GM06990 (cell line): ENCODE measurements at regions not wholly inside any gene's neighbourhood (a gene's known extent, or its start where the extent isn't known, plus 50 kb on each side); places are given as distances from the start of the nearest gene placed in this dataset.

Source experiments
- DNase-seq: peaks from one replicate; pipeline ENCODE4 v3.0.0-alpha.2; 2011; ENCODE audit not compliant: insufficient read length; ENCODE audit errors: extremely low read depth
- H3K27me3 ChIP-seq: replicated peaks from 2 replicates; pipeline ENCODE4 v1.6.0; 2011; ENCODE audit warnings: low read length; ENCODE audit not compliant: control insufficient read depth, insufficient read depth
- H3K36me3 ChIP-seq: 2 replicates; pipeline ENCODE4 v1.5.1; 2011; ENCODE audit warnings: low read length; ENCODE audit not compliant: control insufficient read depth, insufficient read depth
- H3K4me3 ChIP-seq: replicated peaks from 2 replicates; pipeline ENCODE4 v1.5.1; 2011; ENCODE audit warnings: low read depth, mild to moderate bottlenecking, control low read depth, low read length
- CTCF ChIP-seq: IDR thresholded peaks from 2 replicates; pipeline ENCODE4 v1.5.1; 2011; ENCODE audit warnings: low read length, control low read depth, mild to moderate bottlenecking, inconsistent platforms; ENCODE audit not compliant: insufficient read depth, poor library complexity, severe bottlenecking

DNA sequence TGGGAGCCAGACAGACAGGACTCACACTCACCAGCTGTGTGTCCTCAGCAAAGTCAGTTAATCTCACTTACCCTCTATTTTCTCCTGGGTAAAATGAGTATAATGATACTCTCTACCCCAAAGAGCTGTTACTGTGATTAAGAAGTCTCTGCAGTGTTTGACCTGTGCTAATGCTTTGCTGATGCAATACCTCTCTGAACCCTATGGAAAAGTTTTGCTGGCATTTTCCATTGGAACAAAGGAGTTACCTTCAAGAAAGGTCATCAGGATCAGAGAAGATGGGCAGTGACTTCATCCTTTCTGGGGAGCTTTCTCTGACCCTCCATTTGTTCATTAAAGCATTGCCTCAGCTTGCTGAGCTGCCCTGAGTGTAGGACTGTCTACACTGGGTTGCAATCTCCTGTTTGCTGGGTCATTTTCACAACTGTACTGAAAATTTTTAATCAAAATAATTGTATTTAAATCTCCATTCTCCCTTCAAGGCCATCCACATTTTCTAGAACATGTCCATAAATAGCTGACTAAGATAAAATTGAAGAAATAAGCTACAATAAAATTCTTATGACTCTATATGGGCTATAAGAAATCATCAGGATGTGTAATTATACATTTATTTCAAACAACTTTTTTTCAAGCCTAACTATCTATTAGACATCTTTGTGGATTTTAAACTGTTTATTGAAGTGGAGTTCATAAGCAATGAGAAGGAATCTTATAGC, 272.8 kb upstream of the CPEB2 start:
- no peaks in the 10 kb centered on the region for H3K27me3 ChIP-seq
- no peak overlapping the region for H3K4me3 ChIP-seq
- TF ChIP-seq CTCF: no peak
- H3K36me3 ChIP-seq: no peaks in the 10 kb centered on the region
- no peak for DNase-seq

GRCh38 chr4:14742054-14742453, 260.2 kb upstream of the CPEB2 start:
- Histone ChIP-seq H3K27me3 (no peaks in the 10 kb centered on the region), H3K36me3 (no peaks in the 10 kb centered on the region), H3K4me3 (no peak overlapping the region)
- TF ChIP-seq CTCF: no peak
- no peak for DNase-seq

- Histone ChIP-seq H3K36me3 (no peaks in the 10 kb centered on the region), H3K27me3 (no peaks in the 10 kb centered on the region), H3K4me3 (no peak overlapping the region)
- no peak for TF ChIP-seq CTCF
- DNase-seq: no peak
Observed at GRCh38 chr4:14743172-14743571, 259.1 kb upstream of the CPEB2 start.

GRCh38 chr4:14743601-14744000, 258.7 kb upstream of the CPEB2 start:
- Histone ChIP-seq H3K36me3 (no peaks in the 10 kb centered on the region), H3K4me3 (no peak overlapping the region)

DNA sequence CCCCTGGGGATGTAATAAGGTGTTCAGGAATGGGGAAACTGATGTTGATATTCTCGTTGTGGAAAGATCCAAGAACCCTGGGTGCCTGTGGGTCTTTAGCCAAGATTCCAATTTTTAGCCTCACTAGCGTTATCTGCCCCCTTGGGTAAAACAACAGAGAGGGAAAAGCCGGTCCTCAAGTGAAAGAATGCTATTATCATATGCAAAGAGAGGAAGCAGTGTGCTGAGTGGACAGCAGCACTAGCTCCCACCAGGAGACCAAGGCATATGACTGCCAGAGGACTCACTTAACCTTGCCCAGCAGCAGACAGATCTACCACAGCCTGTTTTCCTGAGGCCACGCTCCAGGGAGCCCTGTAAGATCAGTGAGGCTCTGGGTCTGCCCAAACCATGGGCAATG, 257.9 kb upstream of the CPEB2 start:
- Histone ChIP-seq H3K27me3 (no peaks in the 10 kb centered on the region; the same call in 1 of the 2 replicates), H3K36me3 (no peaks in the 10 kb centered on the region), H3K4me3 (no peak overlapping the region)
- no peak for DNase-seq
- no peak for TF ChIP-seq CTCF

More at GRCh38 chr4:14743601-14744000, 258.7 kb upstream of the CPEB2 start:
- H3K27me3 ChIP-seq: no peaks in the 10 kb centered on the region; the same call in 1 of the 2 replicates
- TF ChIP-seq CTCF: no peak
- no peak for DNase-seq

DNA sequence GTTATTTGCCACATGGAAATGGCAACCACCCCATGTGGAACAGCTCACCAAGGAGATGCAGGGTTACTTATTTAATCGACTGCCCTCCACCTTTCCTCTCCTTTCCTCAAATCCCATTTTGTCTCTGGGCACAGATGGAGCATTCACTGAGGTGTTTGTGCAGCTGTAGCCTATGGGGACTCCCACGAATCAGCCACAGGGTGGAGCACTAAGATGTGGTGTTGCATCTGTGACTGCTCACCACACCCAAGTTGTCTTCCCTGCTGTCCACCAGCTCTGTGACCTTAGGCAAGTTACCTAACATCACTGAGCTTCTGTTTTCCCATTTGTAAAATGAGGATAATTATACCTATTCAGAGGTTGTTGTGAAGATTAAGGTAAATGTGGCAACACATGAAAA, 252.4 kb upstream of the CPEB2 start:
- DNase-seq: no peak
- Histone ChIP-seq H3K4me3 (no peak overlapping the region), H3K36me3 (no peaks in the 10 kb centered on the region), H3K27me3 (no peaks in the 10 kb centered on the region; the same call in 1 of the 2 replicates)
- peak; percentile 62 for TF ChIP-seq CTCF
